LNCAP (cell line): ENCODE measurements at regions not wholly inside any gene's neighbourhood (a gene's known extent, or its start where the extent isn't known, plus 50 kb on each side); places are given as distances from the start of the nearest gene placed in this dataset.

Source experiments
- CTCF ChIP-seq: fragments of 450-650 bp; IDR thresholded peaks from 2 replicates; pipeline ENCODE4 v1.5.1; 2017; ENCODE audit warnings: mild to moderate bottlenecking

GRCh38 chr4:24659241-24659961 is 75.0 kb upstream of the DHX15 start:
- TF ChIP-seq CTCF: no peak

- TF ChIP-seq CTCF: no peak
Measured at GRCh38 chr4:24662056-24662455, 77.7 kb upstream of the DHX15 start.

GRCh38 chr4:24662542-24662941 is 78.2 kb upstream of the DHX15 start:
- TF ChIP-seq CTCF: no peak

- no peak for TF ChIP-seq CTCF
Measured at GRCh38 chr4:24664956-24665355, 80.6 kb upstream of the DHX15 start.

GRCh38 chr4:24666316-24666715 is 82.0 kb upstream of the DHX15 start:
- no peak for TF ChIP-seq CTCF

GRCh38 chr4:24666816-24667477 is 82.6 kb upstream of the DHX15 start:
- TF ChIP-seq CTCF: no peak

- TF ChIP-seq CTCF: no peak
Measured at GRCh38 chr4:24668956-24669355, 84.6 kb upstream of the DHX15 start.
